ENCODE measurements at regions not wholly inside any gene's neighbourhood (a gene's known extent, or its start where the extent isn't known, plus 50 kb on each side); places are given as distances from the start of the nearest gene placed in this dataset.

DNA sequence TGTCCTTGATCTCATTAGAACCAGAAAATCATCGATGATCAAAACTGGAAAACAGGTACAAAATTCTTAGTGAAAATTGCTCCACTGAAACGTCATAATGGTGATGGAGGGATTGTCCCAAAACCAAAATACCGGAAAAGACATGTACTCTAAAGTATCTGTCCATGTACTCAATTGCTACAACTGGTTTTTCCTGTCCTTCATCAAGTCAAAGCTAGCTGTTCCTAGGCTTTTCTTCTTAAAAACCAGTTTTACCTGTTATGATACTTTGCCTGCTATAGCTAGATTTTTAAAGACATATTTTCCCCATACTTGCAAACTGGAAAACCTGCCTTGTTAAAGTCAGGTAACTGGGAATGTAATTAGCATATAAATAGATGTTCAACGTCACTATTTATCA, 50.5 kb upstream of the LRRC1 start:
- no peak for DNase-seq

DNA sequence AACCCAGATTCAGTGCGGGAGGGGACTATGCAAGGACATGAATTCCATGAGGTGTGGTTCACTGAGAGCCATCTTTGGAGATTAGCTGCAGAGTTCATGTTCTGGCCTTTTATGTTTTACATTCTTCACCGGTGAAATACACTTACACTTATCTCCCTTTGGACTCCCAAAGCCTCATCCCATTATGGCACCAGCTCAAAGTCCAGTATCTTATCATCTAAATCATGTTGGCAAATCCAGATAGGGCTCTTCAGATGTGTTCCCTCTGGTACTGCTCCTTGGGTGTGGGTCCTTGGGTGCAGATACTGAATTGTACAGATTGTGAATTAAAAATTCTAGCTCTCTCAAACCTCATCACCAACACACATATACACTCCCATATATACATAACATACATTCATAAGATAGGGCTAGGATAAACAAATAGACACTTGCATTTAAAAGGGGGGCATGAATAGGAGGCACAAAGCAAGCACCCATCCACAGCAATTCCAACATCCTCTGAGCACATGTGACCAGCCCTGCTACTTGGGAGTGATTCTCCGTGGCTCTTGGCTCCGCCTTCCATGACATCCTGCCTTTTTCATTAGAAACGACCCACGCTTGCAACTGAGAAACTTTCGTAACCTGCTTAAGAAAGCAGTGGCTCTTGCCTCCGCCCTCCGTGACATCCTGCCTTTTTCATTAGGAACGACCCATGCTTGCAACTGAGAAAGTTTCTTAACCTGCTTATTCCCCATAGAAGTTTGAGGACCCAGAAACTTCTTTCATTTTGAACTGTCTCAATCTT, 53.6 kb upstream of the LRRC1 start:
- no peak for DNase-seq

DNA sequence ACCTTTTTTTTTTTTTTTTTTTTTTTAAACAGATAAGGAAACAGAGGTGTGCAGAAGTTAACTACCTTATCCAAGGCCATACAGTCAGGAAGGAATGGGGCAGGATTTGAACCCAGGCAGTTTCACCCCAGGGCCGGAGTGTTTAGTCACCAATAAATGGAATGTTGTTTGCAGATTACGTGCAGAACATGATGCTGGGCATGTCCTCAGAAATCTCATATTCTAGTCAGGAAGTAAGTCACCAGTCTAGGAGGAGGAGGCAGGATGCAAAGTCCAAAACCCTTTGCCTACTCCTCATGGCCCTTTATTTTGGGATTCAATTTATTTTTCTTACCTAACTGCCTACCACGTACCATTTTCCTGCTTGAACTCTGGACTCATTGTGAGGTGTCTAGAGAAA, 57.1 kb upstream of the LRRC1 start:
- no peak for DNase-seq

DNA sequence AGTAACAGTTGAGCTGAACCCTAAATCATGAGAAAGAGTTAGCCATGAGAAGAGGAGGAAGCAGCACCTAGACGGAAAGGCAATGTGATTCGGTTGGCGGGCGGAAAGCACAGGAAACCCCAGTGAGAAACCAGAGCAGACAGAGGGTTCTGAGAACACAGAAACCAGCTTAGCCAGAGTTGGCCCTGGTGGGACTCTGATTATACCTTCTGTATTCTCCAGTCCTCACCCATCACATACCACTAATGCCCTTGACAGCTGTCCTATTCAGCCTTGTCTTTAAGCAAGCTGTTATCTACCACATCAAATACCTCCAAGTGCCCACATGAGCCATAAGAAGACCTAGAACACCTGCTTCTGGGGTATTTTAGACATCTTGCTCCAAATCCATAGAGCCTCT, 58.9 kb upstream of the LRRC1 start:
- no peak for DNase-seq

DNA sequence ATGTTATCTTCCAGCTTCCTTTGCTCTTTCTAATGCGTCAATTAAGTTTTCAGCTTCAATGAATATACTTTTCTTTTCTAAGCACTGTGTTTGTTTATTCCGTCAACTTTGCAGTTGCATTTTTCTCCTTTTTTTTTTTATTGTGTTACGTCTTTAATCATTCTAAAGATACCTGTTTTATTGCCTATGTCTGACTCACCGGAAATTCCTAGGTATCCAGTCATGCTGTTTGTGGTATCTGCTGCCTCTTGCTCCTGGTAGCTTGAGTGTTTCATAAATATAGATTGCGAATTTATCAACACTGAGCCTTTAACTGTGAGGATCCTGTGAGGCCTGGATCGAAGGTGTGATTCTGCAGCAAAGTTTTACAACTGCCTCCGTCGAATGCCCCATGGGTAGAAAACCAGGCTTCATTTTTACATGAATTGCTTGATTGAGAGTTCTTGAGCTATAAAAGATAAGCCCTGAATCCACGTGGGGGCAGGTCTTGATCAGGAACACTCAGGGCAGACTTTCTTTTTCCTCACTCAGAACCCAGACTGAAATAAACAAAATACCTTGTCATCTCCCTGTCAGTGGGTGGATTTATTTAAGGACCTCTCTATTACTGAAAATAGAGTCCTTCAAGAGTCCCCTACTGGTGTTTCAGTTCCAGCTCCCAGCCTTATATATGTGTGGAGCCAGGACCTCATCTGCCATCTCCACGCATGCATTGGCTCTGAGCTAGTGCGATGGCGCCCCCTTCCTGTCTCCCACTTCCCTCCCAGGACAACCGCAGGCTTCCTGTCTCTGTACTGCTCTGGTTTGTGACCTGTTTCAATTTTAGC, 60.1 kb upstream of the LRRC1 start:
- DNase-seq, result peak; percentile 3

DNA sequence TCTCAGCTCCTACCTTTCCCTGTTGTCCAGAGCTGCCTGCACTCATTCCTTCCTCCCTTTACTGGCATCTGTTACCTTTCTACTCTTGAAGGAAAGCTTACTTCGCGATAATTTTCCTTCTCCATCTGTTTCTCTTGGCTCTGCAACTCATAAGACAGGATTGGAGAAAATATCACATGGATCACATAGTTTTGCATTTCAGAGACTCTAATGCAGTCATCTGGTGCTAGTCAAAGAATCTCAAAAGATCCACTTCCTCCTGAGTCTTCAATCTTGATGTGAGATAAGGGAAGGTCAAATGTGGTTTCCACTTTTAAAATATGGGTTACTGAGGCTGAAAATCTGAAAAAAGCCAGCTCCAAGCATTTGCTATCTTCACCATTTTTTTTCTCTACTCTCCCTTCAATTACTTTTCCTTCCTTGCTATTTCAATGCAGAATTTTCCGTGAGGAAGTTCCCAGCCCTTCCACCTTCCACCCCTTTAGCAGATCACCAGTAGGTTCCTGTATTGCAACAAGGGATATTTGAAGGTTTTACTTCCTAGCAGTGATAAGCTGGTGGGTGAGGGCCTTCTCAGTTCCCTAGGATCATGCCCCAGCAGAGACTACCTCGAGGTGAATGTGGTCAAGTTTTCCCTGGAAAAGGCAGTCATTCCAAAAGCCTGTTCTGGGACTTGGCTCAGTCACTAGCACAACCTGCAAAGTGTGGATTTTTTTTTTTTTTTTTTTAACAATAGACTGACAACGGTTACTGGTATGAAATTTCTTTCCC, 62.8 kb upstream of the LRRC1 start:
- DNase-seq, result no peak

DNA sequence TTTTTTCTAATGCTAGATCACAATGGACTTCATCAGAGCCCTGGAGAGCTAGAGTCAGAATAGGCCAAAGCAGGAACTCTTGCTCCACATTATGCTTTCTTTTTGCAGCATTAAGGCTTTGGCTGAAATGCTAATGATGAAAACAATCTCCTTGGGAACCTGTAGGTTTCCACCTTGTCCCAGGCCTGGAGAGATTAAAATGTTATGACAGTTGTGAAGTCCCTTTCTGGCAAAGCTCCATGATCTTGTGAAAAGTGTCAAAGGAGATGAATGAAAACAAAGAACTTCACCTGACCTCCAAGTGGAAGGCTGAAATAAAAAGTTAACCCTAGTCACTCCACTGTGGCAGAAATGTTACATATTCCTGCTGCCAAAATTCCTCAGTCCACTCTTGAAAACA, 64.0 kb upstream of the LRRC1 start:
- DNase-seq, result no peak

DNA sequence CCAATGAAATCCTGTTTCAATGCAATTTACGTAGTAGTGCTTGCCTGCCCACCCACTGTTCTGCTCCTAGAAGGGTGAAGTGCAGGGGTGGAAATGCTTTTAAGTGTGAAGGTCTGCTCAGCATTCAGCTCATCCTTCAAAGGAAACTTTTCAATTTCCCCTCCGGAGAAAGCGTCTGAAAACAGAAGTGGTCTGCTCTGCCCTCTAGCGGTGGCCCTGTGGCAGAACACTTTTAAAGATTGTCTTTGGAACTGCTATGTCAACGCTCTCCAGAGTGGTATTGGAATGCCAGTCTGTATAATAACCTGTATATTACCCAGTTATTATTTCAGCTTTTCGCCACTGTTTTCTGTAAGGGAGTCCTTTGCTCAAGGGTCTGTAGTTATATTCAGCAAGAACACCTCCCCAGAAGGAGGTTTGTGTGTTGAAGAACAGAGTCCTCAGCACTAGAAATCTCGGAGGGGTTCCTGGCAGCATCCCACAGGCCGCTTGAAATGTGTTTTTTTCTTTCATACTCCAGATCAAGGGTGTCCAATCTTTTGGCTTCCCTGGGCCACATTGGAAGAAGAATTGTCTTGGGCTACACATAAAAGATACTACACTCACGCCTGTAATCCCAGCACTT, 63.1 kb upstream of the KLHL31 start:
- DNase-seq, result peak; percentile 2

DNA sequence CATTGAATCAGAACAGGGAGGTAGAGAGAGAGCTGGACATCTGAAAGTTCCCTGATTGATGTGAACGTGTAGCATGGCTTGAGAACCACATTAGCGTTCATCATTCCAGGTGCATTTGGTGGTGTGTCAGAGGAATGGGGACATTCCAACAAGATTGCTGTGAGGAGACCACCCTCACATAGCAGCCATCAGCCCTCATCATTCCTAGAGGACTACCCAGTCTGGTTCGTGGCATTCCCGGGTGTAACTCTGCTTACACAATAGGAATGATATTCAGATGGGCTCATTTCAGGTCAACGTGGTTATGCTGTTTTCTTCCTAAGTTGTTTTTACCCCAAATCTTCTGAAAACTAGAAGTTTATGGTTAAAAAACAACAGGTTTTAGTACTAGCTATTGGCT, 62.2 kb upstream of the KLHL31 start:
- DNase-seq, result no peak

DNA sequence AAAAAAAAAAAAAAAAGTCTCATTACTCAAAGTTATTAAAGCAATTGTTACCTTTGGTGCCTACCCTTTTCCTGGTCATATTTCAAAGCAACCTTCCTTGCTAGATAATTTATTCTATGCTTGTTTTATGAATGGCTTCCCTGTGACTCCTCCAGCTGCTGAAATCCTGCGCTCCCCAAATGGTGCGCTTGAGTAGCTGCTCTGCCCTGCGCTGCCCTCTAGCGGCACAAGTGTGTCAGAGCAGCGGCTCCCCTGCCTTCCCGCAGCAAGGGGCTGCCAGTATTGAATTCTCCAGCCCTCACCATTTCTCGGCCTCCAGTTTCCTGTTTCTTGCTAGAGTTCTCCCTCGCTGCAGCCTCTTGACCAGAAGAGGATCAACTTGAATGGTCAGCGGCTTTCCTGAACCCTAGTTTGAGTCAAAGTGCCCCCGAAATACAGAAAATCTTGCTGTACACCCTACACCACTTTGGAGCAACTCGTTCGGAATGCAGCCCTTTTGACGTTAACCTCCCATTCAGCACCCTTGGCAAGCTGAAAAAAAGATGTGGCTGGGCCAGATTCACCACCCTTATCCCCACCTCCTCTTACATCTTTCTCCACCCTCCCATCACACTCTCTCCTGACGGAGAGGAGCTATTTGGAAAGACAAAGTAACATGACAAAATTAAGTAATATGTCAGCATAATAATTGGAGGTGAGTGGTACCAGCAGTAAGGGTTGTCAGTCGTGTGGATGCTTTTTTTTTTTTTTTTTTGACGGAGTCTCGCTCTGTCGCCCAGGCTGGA, 60.4 kb upstream of the KLHL31 start:
- DNase-seq, result peak; percentile 56

DNA sequence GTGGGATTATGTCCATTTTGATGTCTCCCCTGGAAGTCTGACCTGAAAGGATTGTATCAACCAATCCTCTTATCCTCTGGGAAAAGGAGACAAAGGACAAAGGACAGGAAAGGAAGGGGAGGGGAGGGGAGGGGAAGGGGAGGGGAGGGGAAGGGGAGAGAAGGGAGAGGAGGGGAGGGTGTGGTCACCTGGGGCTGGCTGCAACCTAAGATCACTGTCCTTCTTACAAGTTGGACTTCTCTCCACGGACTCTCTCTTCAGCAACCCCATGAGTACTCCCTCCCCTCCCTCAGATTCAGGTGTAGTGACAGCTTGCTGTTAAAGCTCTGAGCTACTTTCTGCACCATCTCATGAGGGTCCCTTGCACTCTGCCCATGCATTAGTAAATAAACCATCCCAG, 58.9 kb upstream of the KLHL31 start:
- no peak for DNase-seq

DNA sequence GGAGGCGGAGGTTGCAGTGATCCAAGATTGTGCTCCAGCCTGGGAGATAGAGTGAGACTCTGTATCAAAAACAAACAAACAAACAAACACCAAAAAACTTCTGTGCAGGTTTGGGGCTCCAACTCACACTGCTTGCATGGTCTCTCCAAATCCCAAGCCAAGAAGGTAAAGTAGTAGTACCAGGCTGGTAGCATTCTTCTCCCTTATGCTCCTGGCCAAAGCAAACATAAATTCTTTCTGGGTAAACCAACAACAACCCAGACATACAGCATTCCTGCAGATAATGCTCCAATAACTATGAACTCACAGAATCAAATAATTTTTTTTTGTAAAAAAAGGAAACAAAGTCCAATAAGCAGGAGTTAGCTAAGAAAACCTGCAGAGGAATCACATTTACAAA, 57.8 kb upstream of the KLHL31 start:
- no peak for DNase-seq

DNA sequence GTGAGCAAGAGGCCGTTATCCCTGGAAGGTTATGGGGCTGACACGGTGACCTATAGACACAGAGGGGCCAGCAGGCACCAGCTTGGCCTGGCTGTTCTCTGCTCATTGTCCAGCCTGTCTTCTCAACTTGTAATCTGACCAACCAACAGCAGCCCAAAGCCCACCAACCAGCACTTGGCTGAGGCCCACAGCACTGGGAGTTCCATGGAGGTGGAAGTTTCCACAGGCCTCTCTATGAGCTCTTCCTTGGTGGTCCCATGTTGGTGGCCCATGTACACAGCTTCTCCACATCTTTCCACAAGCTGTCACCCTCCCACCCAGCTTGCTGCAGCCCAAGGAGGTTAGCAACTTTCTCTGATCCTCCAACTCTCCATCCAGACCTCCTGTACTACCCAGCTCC, 56.2 kb upstream of the KLHL31 start:
- no peak for DNase-seq

DNA sequence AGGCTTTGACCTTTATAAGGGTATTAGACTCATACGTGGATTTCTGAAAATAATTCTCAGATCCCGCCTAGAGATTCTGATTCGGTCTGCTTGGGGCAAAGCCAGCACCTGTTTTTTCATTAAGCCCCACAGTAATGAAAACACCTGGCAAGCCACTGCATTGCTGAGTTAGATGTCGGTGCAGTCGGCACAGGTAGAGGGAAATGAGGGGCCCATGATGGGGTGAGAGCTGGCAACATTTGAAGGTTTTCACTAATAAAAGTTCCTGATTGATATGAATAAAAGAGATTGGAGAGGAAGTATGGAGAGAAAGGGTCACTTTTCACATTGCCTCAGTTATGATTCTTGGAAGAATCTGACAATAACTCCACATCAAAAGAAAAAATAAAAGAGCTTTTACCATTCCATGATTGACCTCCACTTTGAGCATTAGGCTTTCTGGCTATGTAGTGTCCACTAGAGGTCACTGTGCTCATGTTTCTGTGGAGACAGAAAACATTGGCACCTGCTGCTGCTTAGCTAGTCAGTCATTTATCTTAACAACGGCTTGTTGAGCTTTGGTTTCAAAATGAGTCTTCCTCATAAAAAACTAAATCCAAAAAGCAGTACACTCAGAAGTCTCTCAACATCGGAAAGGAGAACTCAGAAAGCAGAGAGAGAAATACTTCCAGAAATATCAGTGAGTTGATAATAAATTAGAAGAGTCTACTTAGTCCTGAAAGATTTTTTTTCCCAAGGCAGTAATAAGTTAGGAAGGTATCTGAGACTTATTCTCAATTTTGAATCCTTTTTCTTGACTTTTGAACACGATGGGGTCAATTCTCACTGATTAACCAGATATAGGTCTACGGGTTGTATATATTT, 53.3 kb upstream of the KLHL31 start:
- DNase-seq, result peak; percentile 65

DNA sequence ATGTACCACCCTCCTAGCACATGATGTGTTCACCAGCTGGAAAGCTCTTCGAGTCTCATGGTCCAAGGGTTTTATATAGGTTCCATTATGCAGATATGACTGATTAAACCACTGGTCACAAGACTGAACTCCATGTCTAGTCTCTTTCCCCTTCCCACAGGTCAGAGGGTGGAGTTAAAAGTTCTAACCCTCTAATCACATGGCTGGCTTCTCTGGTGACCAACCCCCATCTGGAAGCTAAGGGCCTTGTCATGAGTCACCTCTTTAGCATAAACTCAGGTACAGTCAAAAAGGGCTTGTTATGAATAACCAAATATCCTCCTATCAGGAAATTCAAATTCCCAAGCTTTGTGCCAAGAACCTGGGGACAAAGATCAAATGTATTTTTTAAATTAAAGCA, 52.0 kb upstream of the KLHL31 start:
- DNase-seq, result no peak

DNA sequence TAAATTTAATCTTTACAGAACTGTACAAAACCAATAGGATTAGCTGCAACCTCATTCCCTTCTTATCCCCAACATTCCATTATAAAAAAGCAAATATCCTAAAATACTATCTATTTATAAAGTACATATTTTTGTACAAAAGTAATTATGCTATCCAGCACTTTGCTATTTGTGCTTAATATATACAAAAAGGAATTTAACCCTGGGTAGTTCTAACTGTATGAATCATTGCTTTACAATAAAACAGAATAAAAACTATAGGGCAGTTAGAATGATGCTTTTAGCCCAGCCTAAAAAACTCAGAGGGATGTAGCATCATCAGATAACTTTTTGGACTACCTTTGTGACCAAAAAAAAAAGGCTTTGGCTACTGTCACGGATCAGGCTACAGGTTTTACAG, 49.9 kb upstream of the KLHL31 start:
- no peak for DNase-seq
